Posterior vena cava (tissue), 2 donors: ENCODE measurements at regions not wholly inside any gene's neighbourhood (a gene's known extent, or its start where the extent isn't known, plus 50 kb on each side); places are given as distances from the start of the nearest gene placed in this dataset.

Source experiments
- DNase-seq: peaks from one replicate; pipeline ENCODE4 v3.0.0-alpha.2; 2020; ENCODE audit warnings: low spot score
- intact Hi-C, 2 donors: fragments of 100-400 bp; cut with DNase I; formaldehyde crosslinking; loops; one replicate each; pipeline versions ENCODE4 v1.14.1 to v1.14.2; 2022 to 2023
- donor health status: DM: yes; HTN: yes; CAD: no.
- donor health status: DM: yes; HTN: yes; CAD: no.

GRCh38 chr6:1027109-1027794 lies 284.6 kb upstream of the FOXQ1 start:
- DNase-seq, result no peak
- intact Hi-C loops, result no loop called here

GRCh38 chr6:1025821-1026220 lies 286.1 kb upstream of the FOXQ1 start:
- intact Hi-C loops, result no loop called here
- no peak for DNase-seq

DNA sequence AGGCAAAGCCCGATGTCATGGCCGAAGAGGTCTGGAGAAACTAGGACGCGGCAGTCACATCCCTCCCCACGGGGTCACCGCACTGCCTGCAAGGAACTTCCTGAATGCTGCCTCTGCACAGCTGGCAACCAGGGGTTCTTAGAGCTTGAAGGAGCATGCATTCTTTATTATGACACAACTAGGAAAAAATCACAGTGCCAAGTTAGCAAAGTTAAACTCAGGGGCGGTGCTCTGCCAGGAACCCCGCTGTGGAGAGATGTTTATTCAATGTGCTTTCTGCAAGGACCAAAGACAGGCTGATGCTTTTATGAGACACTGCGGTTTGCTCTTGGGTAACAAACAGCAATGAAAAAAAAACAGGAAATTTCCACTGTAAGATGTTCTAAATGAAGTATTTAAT lies 287.3 kb upstream of the FOXQ1 start:
- intact Hi-C loops, result no loop called here
- no peak for DNase-seq

DNA sequence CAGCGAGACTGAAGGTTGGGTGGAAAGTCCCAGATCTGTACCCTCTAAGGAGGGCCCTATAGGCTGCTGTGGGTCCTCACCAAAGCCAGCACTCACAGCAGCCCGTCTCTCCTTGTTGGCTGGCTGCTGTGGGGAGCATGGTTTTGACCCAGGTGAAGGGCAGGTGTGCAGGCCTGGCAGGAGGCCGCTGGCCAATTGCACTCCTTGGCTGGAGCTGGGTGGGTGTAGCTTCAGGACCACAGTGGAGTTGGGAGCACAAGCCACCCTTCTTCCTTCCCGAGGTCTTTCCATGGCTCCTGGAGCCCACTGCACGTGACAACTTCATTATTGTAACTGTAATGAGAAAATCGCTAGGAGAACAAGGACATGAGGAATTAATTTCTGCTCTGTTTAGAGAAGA lies 287.7 kb upstream of the FOXQ1 start:
- no peak for DNase-seq
- intact Hi-C loops, result no loop called here

DNA sequence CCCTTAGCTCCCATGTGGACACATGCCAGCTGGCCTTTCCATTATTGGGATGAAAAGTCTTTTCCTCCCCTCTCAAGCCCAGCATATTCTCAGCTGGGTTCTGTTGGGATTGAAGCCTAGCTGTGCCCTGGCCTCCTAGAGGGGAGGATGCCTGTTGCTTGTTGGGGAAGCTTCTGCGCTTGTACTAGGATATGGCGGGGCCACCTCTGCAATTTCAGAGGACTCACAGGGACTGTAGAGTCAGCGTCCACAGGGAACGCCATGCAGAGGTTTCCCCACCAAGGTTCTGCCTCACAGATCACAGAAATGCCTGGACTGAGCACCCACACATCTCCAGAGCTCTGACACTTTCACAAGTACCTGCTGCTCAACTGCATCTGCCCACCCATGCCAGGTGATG lies 288.7 kb upstream of the FOXQ1 start:
- intact Hi-C loops, result no loop called here
- DNase-seq, result no peak

DNA sequence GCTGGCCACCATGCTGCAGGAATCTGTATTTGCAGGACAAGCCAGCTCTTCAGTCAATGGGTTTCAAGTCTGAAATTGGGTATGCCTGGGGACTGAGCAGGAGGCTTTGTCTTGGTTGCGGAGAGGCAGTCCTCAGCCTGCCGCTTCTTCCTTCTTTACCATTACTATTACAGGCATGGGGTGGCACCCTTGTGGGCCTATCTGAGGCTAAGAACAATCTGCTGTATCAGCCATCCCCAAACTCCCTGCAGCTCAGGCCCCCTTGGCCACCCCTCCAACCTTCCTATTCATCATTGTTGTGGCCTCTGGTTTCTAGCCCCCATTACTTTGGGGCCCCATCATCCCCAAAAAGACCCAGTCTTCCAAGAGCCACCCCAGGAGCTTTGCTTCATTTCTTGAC lies 289.2 kb upstream of the FOXQ1 start:
- intact Hi-C loops, result no loop called here
- DNase-seq, result no peak

DNA sequence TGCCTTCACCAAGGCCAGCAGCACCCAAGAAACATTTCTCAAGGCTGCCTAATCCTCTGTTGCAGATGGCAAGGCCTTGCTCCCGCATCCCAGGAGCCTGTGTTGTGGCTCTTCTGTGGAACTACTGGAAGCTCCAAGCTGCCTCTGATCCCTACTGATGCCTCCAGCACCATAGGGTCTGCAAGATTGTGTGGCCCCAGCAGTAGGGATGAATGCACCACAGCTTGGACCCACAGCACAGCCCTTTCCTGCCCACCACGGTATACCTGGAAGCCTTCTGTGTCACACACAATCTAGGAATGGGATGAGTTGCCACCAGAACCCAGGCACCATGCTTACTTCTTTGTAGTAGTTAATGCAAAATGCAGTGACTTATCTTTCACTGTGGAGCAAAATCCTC lies 291.1 kb upstream of the FOXQ1 start:
- intact Hi-C loops, result no loop called here
- DNase-seq, result no peak

DNA sequence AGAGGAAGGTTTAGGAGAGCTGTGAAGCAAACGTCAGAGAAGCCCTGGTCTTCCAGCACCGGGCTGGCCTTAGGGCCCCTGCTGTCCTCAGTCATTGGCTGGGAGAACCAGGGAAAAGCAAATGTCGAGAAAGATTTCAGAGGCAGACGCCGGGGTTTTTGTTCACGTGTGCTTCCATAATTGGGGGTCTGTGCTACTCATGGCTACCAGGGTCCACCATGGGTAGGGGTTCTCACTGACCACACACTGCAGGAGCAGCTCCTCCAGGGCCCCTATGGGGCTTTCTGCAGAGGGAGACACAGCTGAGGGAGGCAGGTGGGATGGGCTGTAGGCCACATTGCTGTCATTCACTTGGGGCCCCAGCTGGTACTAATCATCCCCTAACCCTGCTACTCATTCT lies 291.8 kb upstream of the FOXQ1 start:
- intact Hi-C loops, result no loop called here

DNA sequence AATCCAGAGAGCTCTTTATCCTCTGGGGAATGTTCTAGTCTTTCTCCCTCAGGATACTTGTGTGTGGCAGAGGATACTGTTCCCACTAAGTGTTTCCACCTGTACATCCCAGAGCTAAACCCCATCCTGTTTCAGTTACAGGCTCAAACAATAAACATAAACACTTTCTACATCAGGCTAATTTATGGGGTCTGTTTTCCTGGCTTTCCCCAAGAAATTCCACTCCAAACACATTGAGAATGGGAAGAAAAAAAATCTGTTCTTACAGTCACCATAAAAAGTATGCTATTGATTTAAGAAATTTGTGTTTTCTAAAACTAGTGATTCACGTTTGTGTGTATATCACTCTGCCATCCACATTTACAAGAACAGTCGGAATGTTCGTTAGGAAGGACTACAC lies 293.9 kb upstream of the FOXQ1 start:
- DNase-seq, result no peak
- intact Hi-C loops, result no loop called here

More for the DNA sequence above, 291.8 kb upstream of the FOXQ1 start:
- no peak for DNase-seq

DNA sequence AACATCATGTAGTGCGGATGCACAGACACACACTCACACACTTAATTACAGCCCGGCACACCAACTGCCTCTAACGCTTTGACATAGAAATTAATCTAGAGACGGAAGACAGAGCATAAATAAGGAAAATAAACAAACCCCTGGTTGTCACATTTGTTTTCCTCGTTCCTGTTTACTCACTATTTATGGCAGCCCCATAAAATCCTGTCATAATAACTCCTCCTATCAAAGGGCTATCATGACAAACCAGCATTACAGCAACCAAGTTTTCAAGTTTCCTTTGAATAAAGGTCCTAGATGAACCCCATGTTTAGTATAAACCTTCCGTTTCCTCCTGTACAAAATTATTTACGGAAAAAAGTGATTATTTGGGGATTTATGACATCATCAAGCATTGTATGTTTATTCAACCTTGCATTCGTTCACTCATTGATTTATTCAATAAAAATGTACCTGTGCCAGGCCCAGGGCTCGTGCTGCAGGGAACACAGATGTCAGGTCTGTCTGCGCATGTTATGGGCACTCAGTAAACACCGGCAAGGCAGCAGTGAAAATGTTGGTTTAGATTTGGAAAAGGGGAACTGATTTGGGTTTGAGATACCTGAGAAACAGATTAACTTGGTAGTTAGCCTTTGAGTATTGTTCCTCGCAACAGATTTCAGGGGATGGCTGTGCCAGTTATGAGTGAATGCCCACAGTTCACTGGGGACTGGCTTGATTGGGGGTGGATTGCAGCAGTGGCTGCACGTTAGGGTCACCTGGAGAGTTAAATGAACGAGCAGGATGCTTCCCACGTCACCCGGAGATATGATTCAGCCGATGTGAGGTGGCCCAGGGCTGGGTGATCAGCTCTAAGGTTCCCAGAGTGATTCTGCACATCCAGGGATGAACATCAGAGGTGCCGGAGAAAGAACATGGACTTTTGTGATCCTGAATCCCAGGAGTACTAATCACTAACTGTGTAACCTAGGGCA lies 295.3 kb upstream of the FOXQ1 start:
- intact Hi-C loops, result no loop called here
- DNase-seq, result no peak

GRCh38 chr6:1015825-1016224 lies 296.1 kb upstream of the FOXQ1 start:
- intact Hi-C loops, result no loop called here
- DNase-seq, result no peak

GRCh38 chr6:1014431-1014807 lies 297.5 kb upstream of the FOXQ1 start:
- no peak for DNase-seq

GRCh38 chr6:1013656-1014430 lies 298.1 kb upstream of the FOXQ1 start:
- no peak for DNase-seq
- intact Hi-C loops, result no loop called here

More at GRCh38 chr6:1014431-1014807, 297.5 kb upstream of the FOXQ1 start:
- intact Hi-C loops, result no loop called here

DNA sequence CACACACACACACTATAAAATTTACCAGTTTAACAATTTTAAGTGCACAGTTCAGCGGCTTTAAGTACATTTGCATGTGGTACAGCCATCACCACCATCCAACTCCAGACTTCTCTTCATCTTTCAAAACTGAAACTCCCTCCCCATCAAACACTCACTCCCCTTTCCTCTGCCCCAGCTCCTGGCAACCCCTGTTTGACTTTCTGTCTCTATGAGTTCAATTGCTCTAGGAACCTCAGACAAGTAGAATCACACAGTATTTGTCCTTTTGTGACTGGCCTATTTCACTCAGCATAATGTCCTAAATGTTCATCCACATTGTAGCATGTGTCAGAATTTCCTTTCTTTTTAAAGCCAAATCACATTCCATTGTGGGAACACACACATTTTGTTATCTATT lies 302.8 kb upstream of the FOXQ1 start:
- DNase-seq, result no peak
- intact Hi-C loops, result no loop called here

- DNase-seq, result no peak
Observed at GRCh38 chr6:1007159-1007558, 304.7 kb upstream of the FOXQ1 start.

DNA sequence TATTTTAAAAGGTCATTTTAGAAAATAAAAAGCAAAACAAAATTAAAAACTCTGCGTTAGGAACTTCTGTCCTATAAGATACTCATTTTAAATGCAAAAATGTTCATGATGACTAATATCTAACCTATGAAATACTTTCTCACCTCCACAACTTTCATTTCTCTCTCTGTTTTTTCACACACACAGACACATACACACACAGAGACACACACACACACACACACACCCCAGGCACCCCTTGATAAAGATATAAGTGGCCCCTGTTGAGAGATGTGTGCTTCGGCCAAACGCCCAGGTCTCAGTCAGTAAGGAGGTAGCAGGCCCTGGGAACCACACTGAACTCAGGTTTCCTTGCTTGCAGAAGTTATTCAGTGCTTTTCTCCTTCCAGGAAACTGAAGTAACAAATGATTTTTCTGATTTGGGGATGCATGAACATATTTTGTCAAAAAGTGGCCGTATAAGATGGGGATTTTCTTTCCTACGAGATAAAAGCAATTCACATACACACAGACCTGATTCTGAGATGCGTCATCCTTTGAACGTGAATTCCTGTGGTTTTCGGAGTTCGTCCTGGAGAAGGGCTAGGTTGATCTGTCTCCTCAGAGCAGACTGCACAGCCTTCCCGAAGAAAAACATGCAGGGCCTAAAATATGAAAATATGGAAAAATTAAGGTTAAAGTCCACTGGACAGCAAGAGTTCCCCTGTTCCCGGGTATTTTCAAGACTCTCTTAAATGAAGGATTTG lies 306.8 kb upstream of the FOXQ1 start:
- no peak for DNase-seq
- intact Hi-C loops, result no loop called here

More at GRCh38 chr6:1007159-1007558, 304.7 kb upstream of the FOXQ1 start:
- intact Hi-C loops, result no loop called here

DNA sequence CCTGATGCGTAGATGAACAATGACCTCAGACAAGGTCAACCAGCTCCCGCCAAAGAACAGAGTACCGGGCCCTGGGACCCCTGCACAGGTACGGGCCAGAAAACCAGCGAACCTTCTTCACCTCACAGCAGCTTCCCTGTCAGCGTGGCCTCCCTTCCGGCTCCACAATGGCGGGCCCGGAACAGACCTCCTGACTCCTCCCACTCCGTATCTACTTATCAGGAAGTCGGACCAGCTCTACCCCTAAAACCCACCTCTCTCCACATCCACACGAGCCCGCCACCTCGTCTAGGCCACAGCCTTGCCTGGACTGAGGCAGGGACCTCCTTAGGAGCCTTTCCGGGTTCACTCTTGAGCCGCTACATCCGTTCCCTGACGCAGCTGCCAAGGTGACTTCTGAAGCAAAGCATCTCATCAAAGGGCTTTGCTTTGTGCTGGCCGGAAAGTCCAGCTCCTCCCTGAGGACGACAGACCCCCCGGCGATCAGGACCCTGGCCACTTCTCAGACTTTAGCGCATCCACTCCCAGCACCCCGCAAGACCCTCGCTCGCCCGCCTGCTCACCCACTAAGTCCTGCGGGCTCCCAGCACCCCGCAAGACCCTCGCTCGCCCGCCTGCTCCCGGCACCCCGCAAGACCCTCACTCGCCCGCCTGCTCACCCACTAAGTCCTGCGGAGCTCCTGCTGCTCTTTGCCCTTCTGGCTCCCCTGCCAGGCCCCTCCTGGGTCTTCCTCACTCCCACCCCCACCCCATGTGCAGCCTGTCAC lies 308.3 kb upstream of the FOXQ1 start:
- intact Hi-C loops, result no loop called here
- DNase-seq, result no peak

DNA sequence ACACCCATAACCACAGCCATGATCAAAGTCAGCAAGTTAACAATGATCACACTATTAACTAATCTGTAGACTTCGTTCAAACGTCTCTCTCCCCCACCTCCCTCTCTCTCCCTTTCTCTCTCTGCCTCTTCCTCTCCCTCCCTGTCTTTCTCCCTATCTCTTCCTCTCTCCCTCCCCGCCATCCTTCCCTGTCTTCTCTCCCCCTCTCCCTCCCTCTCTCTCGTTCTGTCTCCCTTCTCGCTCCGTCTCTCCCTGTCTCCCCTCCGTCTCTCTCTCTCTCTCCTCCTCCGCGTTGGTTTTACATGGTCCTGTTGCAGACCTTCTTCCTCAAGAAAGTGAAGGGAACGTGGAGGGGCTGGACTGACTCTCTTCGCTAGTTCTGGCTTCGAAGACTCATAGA lies 308.9 kb upstream of the FOXQ1 start:
- intact Hi-C loops, result no loop called here
- no peak for DNase-seq
